HG03045 (cell line): ENCODE measurements at regions not wholly inside any gene's neighbourhood (a gene's known extent, or its start where the extent isn't known, plus 50 kb on each side); places are given as distances from the start of the nearest gene placed in this dataset.

Source experiments
- ATAC-seq: cut with Tn5 transposase; IDR thresholded peaks from one replicate; pipeline ENCODE4 v1.9.1; 2021; ENCODE audit warnings: mild to moderate bottlenecking, moderate library complexity; ENCODE audit not compliant: unreplicated experiment

- ATAC-seq = no peak
Observed at GRCh38 chr2:22769497-22769896, 615.5 kb upstream of the KLHL29 start.

GRCh38 chr2:22784566-22784965 is 600.4 kb upstream of the KLHL29 start:
- ATAC-seq = no peak

GRCh38 chr2:22786817-22787216 is 598.2 kb upstream of the KLHL29 start:
- no peak for ATAC-seq

- no peak for ATAC-seq
Observed at GRCh38 chr2:22787745-22788144, 597.2 kb upstream of the KLHL29 start.

- ATAC-seq = no peak
Observed at GRCh38 chr2:22788749-22789327, 596.1 kb upstream of the KLHL29 start.

- no peak for ATAC-seq
Observed at GRCh38 chr2:22795287-22795866, 589.6 kb upstream of the KLHL29 start.

- ATAC-seq = no peak
Observed at GRCh38 chr2:22798386-22798785, 586.6 kb upstream of the KLHL29 start.

- no peak for ATAC-seq
Observed at GRCh38 chr2:22800412-22800811, 584.6 kb upstream of the KLHL29 start.

GRCh38 chr2:22801071-22801470 is 583.9 kb upstream of the KLHL29 start:
- no peak for ATAC-seq

- no peak for ATAC-seq
Observed at GRCh38 chr2:22801970-22802369, 583.0 kb upstream of the KLHL29 start.

- ATAC-seq = no peak
Observed at GRCh38 chr2:22807872-22808271, 577.1 kb upstream of the KLHL29 start.

GRCh38 chr2:22810602-22811001 is 574.4 kb upstream of the KLHL29 start:
- ATAC-seq = no peak

- no peak for ATAC-seq
Observed at GRCh38 chr2:22812065-22812680, 572.8 kb upstream of the KLHL29 start.

- ATAC-seq = no peak
Observed at GRCh38 chr2:22817197-22817596, 567.8 kb upstream of the KLHL29 start.

GRCh38 chr2:22821458-22821857 is 563.5 kb upstream of the KLHL29 start:
- ATAC-seq = no peak

GRCh38 chr2:22822835-22823234 is 562.1 kb upstream of the KLHL29 start:
- no peak for ATAC-seq

GRCh38 chr2:22824618-22825017 is 560.4 kb upstream of the KLHL29 start:
- ATAC-seq = no peak

GRCh38 chr2:22826703-22827102 is 558.3 kb upstream of the KLHL29 start:
- ATAC-seq = no peak

- ATAC-seq = no peak
Observed at GRCh38 chr2:22829791-22830190, 555.2 kb upstream of the KLHL29 start.

GRCh38 chr2:22832196-22832595 is 552.8 kb upstream of the KLHL29 start:
- ATAC-seq = no peak

GRCh38 chr2:22838461-22838860 is 546.5 kb upstream of the KLHL29 start:
- no peak for ATAC-seq

GRCh38 chr2:22842205-22842869 is 542.6 kb upstream of the KLHL29 start:
- no peak for ATAC-seq
